ENCODE measurements at regions not wholly inside any gene's neighbourhood (a gene's known extent, or its start where the extent isn't known, plus 50 kb on each side); places are given as distances from the start of the nearest gene placed in this dataset.
A peak's percentile ranks its signal among the peaks of the same experiment; 100 is the strongest.
"Not testable (repeated sequence)": the region's sequence is repeated elsewhere in the genome, so short reads cannot be mapped to it uniquely, and the experiment has no call there.

DNA sequence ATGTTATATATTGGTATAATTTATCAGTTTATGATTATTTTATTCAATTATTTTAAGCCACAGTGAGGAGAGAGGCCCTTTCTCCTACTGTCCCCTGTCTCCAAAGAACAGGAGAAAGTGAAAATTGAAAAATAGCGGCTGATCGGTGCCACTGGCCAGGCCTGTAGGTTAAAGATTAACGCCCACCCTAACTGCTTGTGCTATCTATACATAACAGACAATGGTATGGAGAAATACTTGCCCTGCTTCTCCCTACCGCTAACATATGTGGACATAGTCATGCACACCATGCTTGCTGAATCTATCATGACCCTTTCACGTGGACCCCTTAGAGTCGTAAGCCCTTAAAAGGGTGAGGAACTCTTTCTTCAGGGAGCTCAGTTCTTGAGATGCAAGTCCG is 67.5 kb downstream of the EIF1AY start:
- H3K9me3 Mint-ChIP-seq, result peaks cover 0 to 1% (median 0%) of the 10 kb centered on the region in 7 donors
- H3K36me3 Mint-ChIP-seq, result no peaks in the 10 kb centered on the region
- no peaks in the 10 kb centered on the region for H3K27me3 Mint-ChIP-seq
- no peak overlapping the region for H3K27ac Mint-ChIP-seq
- H3K4me3 Mint-ChIP-seq, result no peak overlapping the region
- H3K4me1 Mint-ChIP-seq, result no peaks in the 10 kb centered on the region
- ATAC-seq (ENCODE audit: low read depth in 2 of 2) (no peak), DNase-seq (no peak)

DNA sequence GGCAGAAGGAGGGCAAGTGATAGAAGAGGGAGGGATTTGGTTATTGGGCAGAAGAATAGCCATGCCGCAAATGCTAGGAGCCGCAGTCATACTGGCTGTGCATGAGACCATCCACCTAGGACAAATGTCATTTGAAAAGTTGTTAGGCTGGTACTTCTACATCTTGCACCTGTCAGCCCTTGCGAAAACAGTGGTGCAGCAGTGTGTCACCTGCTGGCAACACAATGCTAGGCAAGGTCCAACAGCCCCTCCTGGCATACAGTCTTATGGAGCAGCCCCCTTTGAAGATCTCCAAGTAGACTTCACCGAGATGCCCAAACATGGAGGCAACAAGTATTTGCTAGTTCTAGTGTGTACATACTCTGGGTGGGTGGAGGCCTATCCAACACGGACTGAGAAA is 72.7 kb downstream of the EIF1AY start:
- H3K27me3 Mint-ChIP-seq, result no peaks in the 10 kb centered on the region
- H3K36me3 Mint-ChIP-seq, result no peaks in the 10 kb centered on the region
- DNase-seq (no peak), ATAC-seq (ENCODE audit: low read depth in 2 of 2) (no peak)
- H3K4me1 Mint-ChIP-seq, result no peaks in the 10 kb centered on the region
- no peak overlapping the region for H3K4me3 Mint-ChIP-seq
- H3K27ac Mint-ChIP-seq, result no peak overlapping the region
- no peaks in the 10 kb centered on the region for H3K9me3 Mint-ChIP-seq

DNA sequence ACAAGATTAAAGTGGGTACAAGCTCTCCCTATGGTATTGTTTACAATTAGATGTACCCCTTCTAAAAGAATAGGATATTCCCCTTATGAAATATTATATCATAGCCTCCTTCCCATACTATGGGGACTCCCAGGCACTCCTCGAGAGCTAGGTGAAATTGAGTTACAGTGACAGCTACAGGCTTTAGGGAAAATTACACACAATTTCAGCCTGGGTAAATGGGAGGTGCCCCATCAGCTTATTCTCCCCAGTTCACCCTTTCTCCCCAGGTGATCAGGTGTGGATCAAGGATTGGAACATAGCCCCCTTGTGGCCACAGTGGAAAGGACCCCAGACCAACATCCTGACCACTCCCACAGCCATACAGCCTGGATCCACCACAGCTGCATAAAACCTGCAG is 73.3 kb downstream of the EIF1AY start:
- not testable (repeated sequence) for DNase-seq; H3K27ac Mint-ChIP-seq; H3K4me1 Mint-ChIP-seq; H3K9me3 Mint-ChIP-seq; H3K27me3 Mint-ChIP-seq; ATAC-seq (ENCODE audit: low read depth in 2 of 2); H3K4me3 Mint-ChIP-seq; H3K36me3 Mint-ChIP-seq

DNA sequence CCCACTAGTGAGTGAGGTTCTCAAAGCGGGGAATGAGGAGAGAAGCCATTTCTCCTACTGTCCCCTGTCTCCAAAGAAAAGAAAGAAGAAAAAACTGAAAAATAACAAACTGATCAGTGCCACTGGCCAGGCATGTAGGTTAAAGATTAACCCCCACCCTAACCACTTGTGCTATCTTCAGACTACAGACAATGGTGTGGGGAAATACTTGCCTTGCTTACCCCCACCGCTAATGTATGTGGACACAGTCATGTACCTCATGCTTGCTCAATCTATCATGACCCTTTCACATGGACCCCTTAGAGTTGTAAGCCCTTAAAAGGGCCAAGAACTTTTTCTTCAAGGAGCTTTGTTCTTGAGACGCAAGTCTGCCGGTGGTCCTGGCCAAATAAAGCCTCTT is 75.9 kb downstream of the EIF1AY start:
- H3K27me3 Mint-ChIP-seq, result no peaks in the 10 kb centered on the region
- ATAC-seq (ENCODE audit: low read depth in 2 of 2), result no peak
- no peaks in the 10 kb centered on the region for H3K36me3 Mint-ChIP-seq
- DNase-seq, result no peak
- H3K9me3 Mint-ChIP-seq, result no peaks in the 10 kb centered on the region
- no peaks in the 10 kb centered on the region for H3K4me1 Mint-ChIP-seq
- H3K27ac Mint-ChIP-seq, result no peak overlapping the region
- H3K4me3 Mint-ChIP-seq, result no peak overlapping the region

DNA sequence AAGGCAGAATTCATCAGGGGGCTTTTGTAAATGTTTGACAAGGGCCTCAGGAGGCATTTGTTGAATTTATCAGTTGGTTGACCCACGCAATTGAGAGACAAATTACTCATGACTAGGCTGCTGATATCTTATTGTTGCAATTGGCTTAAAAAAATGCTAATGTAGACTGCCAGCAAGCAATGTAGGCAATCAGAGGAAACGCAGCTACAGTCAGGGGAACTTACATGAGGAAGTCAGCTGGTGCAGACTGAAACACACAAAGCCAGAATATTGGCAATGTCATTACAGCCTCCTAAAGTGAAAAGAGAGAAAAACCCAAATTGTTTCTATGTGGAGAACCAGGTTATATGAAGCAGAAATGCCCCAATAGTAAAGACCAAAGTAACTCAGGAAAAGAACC is 83.9 kb downstream of the EIF1AY start:
- Mint-ChIP-seq H3K27me3 (no peaks in the 10 kb centered on the region), H3K4me3 (no peak overlapping the region), H3K9me3 (no peaks in the 10 kb centered on the region), H3K4me1 (peaks cover 0 to 5% (median 0%) of the 10 kb centered on the region in 3 donors), H3K36me3 (no peaks in the 10 kb centered on the region), H3K27ac (peak overlapping the region in 1 of 6 donors; percentile 76)
- ATAC-seq (ENCODE audit: low read depth in 2 of 2) (peak in 1 of 2 donors; percentile 89), DNase-seq (no peak)

DNA sequence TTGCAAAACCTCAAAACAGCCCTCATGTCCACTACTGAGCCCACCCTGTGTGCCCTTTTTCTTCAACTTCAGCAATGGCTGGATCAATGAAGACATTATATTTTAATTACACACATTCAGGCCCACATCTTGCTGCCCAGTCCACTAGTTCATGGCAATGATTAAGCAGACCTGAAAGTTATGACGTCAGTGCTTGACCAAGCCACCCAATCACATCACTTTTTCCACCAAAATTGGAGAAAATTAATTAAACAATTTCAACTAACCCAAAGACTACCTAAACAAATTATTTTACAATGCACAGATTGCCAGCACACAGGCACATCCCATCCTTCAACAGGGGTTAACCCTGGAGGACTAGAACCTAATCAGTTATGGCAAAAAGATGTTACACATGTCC is 86.6 kb downstream of the EIF1AY start:
- ATAC-seq (ENCODE audit: low read depth in 2 of 2), result no peak
- Mint-ChIP-seq H3K27ac (no peak overlapping the region), H3K9me3 (no peaks in the 10 kb centered on the region), H3K4me3 (no peak overlapping the region), H3K36me3 (no peaks in the 10 kb centered on the region), H3K4me1 (peaks cover 0 to 5% (median 0%) of the 10 kb centered on the region in 3 donors), H3K27me3 (no peaks in the 10 kb centered on the region)
- DNase-seq, result no peak

DNA sequence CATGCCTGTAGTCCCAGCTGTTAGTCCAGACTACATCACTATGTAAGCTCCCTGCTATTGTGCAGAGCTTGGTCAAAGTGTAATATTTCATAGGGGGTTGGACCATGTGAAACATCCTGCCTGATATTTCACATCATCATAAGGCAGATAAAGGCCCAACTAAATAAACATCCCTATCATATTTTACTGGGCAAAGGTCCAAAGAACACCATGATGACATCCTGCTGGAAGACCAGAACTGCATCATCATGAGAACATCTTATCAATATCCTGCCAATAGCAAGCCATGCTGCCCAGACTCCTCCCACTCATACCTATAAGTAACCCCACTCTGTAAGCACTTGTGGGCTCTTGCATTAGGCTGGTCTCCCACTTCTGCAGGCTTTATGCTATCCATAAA is 88.6 kb downstream of the EIF1AY start:
- ATAC-seq (ENCODE audit: low read depth in 2 of 2), result no peak
- Mint-ChIP-seq H3K4me3 (no peak overlapping the region), H3K27me3 (no peaks in the 10 kb centered on the region), H3K36me3 (no peaks in the 10 kb centered on the region), H3K4me1 (no peaks in the 10 kb centered on the region), H3K27ac (no peak overlapping the region), H3K9me3 (no peaks in the 10 kb centered on the region)
- DNase-seq, result no peak

DNA sequence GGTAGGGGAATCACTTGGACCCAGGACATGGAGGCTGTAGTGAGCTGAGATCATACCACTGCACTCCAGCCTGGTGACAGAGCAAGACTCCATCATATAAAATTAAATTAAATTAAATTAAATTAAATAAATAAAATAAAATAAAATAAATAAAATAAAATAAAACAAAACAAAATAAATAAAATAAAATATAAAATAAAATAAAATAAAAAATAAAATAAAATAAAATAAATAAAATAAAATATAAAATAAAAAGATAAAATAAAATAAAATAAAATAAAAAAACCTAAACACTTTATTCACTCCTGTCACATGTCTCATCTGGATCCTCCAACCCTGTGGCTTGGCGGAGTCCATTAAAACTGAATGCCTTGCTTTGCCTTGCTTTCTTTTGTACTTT is 89.8 kb downstream of the EIF1AY start:
- not testable (repeated sequence) for H3K27ac Mint-ChIP-seq; DNase-seq; H3K4me1 Mint-ChIP-seq; H3K4me3 Mint-ChIP-seq; H3K27me3 Mint-ChIP-seq; ATAC-seq (ENCODE audit: low read depth in 2 of 2); H3K9me3 Mint-ChIP-seq; H3K36me3 Mint-ChIP-seq

DNA sequence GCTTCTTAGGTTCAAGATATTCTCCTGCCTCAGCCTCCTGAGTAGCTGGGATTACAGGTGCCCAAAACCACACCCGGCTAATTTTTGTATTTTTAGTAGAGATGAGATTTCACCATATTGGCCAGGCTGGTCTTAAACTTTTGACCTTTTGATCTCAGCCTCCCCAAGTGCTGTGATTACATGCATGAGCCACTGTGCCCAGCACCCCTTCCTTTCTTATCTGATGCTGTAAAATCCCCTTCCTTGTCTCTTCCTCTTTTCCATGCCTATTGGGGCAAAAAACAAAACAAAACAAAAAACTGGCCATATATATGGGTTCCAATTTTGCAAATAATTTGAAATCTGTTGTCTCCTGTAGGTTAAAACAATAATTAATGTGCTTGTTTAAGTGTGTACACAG is 74.0 kb upstream of the RPS4Y2 start:
- Mint-ChIP-seq H3K36me3 (no peaks in the 10 kb centered on the region), H3K27ac (peak overlapping the region in 1 of 6 donors; percentile 87), H3K9me3 (no peaks in the 10 kb centered on the region), H3K4me1 (peaks cover 0 to 19% (median 0%) of the 10 kb centered on the region in 3 donors), H3K27me3 (no peaks in the 10 kb centered on the region), H3K4me3 (peak overlapping the region in 1 of 8 donors; percentile 53)
- DNase-seq, result no peak
- ATAC-seq (ENCODE audit: low read depth in 2 of 2), result peak in 1 of 2 donors; percentile 83

DNA sequence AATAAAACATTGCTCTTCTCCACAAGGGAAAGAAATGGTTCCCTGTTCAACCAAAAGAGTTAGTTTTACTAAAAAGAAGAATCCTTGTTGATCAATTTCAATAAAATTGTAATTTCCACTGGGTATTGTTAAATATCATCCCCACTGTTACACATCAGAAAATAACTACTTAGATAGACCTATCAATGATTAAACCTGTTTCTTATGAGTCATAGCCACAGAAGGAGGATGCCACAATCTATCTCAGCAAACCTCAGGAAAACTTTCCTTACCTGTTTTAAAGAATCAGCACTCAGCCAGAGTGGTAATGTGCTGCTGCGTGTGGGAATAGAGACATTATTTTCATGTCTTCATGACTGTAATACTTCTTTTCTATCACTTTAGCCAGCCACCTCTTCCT is 72.5 kb upstream of the RPS4Y2 start:
- Mint-ChIP-seq H3K4me3 (no peak overlapping the region), H3K9me3 (no peaks in the 10 kb centered on the region), H3K4me1 (peaks cover 0 to 25% (median 0%) of the 10 kb centered on the region in 3 donors), H3K36me3 (no peaks in the 10 kb centered on the region), H3K27me3 (no peaks in the 10 kb centered on the region), H3K27ac (peak overlapping the region in 1 of 6 donors; percentile 47)
- DNase-seq (no peak), ATAC-seq (ENCODE audit: low read depth in 2 of 2) (no peak)

DNA sequence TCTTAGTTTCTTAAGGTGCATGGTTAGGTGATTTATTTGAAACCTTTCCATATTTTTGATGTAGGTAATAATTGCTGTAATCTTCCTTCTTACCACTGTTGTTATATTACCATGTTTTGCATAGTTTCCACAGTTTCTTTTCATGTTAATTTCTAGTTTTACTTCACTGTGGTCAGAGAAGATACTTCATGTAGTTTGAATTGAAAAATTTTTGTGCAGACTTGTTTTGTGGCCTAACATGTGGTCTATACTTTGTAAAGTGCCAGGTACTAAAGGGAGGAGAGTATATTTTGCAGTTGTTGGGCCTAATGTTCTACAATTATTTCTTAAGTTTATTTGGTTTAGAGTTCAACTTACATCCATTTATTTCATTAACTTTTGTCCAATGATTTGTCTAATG is 69.2 kb upstream of the RPS4Y2 start:
- ATAC-seq (ENCODE audit: low read depth in 2 of 2) (no peak), DNase-seq (no peak)
- peak overlapping the region in 1 of 6 donors; percentile 25 for H3K27ac Mint-ChIP-seq
- peaks cover 0 to 23% (median 0%) of the 10 kb centered on the region in 3 donors for H3K4me1 Mint-ChIP-seq
- no peaks in the 10 kb centered on the region for H3K9me3 Mint-ChIP-seq
- peak overlapping the region in 1 of 8 donors; percentile 23 for H3K4me3 Mint-ChIP-seq
- no peaks in the 10 kb centered on the region for H3K36me3 Mint-ChIP-seq
- H3K27me3 Mint-ChIP-seq, result no peaks in the 10 kb centered on the region
